B cell (primary cell): ENCODE measurements at regions not wholly inside any gene's neighbourhood (a gene's known extent, or its start where the extent isn't known, plus 50 kb on each side); places are given as distances from the start of the nearest gene placed in this dataset.

Source experiments
- ATAC-seq: fragments of 200-7000 bp; cut with Tn5 transposase; one replicate; pipeline ENCODE4 v1.10.0; 2021; ENCODE audit warnings: low read depth, mild to moderate bottlenecking, moderate number of reproducible peaks, moderate library complexity
- CTCF ChIA-PET: fragments of 350-600 bp; sonication (Branson Sonifier 250); formaldehyde crosslinking; loops from one replicate; lab custom pipeline; 2021; ENCODE audit warnings: antibody characterized with exemption, inconsistent platforms; lab: Charles Lee
- POLR2A ChIA-PET: fragments of 350-600 bp; sonication (Branson Sonifier 250); formaldehyde crosslinking; loops from one replicate; lab custom pipeline; 2021; ENCODE audit warnings: antibody characterized with exemption; lab: Charles Lee
- DNase-seq: peaks from one replicate; pipeline ENCODE4 v3.0.0; 2013
- H2AFZ ChIP-seq: 2 replicates; pipeline ENCODE4 v1.6.1; 2012; ENCODE audit warnings: mild to moderate bottlenecking, low read depth, low read length; ENCODE audit not compliant: insufficient read depth, poor library complexity, severe bottlenecking
- H3K27ac ChIP-seq, 2 donors: 1 replicate in 1 of 2; 2 replicates in 1 of 2; pipeline ENCODE4 v1.5.1; 2012 to 2013; ENCODE audit warnings: low read length in 2 of 2, mild to moderate bottlenecking in 2 of 2, moderate library complexity in 1 of 2
- H3K27me3 ChIP-seq, 4 experiments: fragments of 200-600 bp in 1 of 4; sonication (generic) in 1 of 4; replicated peaks in 1 of 4; 1 replicate in 2 of 4; 2 replicates in 2 of 4; pipeline versions ENCODE4 v1.6.1 to v1.7.0; 2013 to 2016; ENCODE audit warnings: low read length in 3 of 4, mild to moderate bottlenecking in 2 of 4, mixed read lengths in 1 of 4, moderate library complexity in 1 of 4; ENCODE audit not compliant: insufficient read depth in 4 of 4, control insufficient read depth in 3 of 4; ENCODE audit errors: control extremely low read depth in 1 of 4
- H3K36me3 ChIP-seq, 2 experiments: replicated peaks in 1 of 2; 1 replicate in 1 of 2; 2 replicates in 1 of 2; pipeline versions ENCODE4 v1.6.1 to v1.7.1; 2013; ENCODE audit warnings: low read length in 1 of 2; ENCODE audit not compliant: insufficient read depth in 2 of 2, control insufficient read depth in 1 of 2; ENCODE audit errors: control extremely low read depth in 1 of 2, extremely low read depth in 1 of 2
- H3K4me1 ChIP-seq, 2 donors: fragments of 200-600 bp in 1 of 2; sonication (generic) in 1 of 2; 1 replicate in 1 of 2; 2 replicates in 1 of 2; pipeline versions ENCODE4 v1.5.1 to v1.6.1; 2013 to 2017; ENCODE audit warnings: low read length in 2 of 2; ENCODE audit not compliant: control insufficient read depth in 2 of 2, insufficient read depth in 2 of 2
- H3K4me2 ChIP-seq: replicated peaks from 2 replicates; pipeline ENCODE3; 2012; ENCODE audit warnings: mild to moderate bottlenecking, low read depth, low read length; ENCODE audit not compliant: poor library complexity, severe bottlenecking
- H3K4me3 ChIP-seq, 5 experiments: fragments of 200-600 bp in 1 of 5; sonication (generic) in 1 of 5; 1 replicate in 3 of 5; 2 replicates in 2 of 5; pipeline versions ENCODE4 v1.5.1 to v1.7.0; 2011 to 2016; ENCODE audit warnings: low read length in 4 of 5, mild to moderate bottlenecking in 4 of 5, low read depth in 2 of 5, control low read depth in 1 of 5, moderate library complexity in 1 of 5; ENCODE audit not compliant: insufficient read depth in 1 of 5; ENCODE audit errors: control extremely low read depth in 1 of 5, extremely low read depth in 1 of 5
- H3K79me2 ChIP-seq: fragments of 200-600 bp; sonication (generic); one replicate; pipeline ENCODE4 v1.6.0; 2016; ENCODE audit warnings: low read length; ENCODE audit not compliant: control insufficient read depth, insufficient read depth
- H3K9ac ChIP-seq: fragments of 200-600 bp; sonication (generic); 2 replicates; pipeline ENCODE4 v1.6.1; 2017; ENCODE audit warnings: mild to moderate bottlenecking, low read length, moderate library complexity
- H3K9me3 ChIP-seq, 3 donors: one replicate each; pipeline versions ENCODE4 v1.6.1 to v1.7.1; 2013; ENCODE audit warnings: low read length in 2 of 3; ENCODE audit not compliant: control insufficient read depth in 2 of 3, insufficient read depth in 1 of 3; ENCODE audit errors: control extremely low read depth in 1 of 3
- H4K20me1 ChIP-seq: 2 replicates; pipeline ENCODE4 v1.6.0; 2012; ENCODE audit warnings: mild to moderate bottlenecking, low read length; ENCODE audit not compliant: insufficient read depth, control insufficient read depth, poor library complexity, severe bottlenecking
- H3K27ac Mint-ChIP-seq: one replicate; pipeline ENCODE4 v1.8.0; 2021; ENCODE audit warnings: mixed read lengths
- H3K27me3 Mint-ChIP-seq: one replicate; pipeline ENCODE4 v1.8.0; 2021; ENCODE audit warnings: mixed read lengths
- H3K4me1 Mint-ChIP-seq: one replicate; pipeline ENCODE4 v1.8.0; 2021; ENCODE audit warnings: mixed read lengths
- H3K4me3 Mint-ChIP-seq: one replicate; pipeline ENCODE4 v1.8.0; 2021; ENCODE audit warnings: mixed read lengths
- H3K9me3 Mint-ChIP-seq: one replicate; pipeline ENCODE4 v1.8.0; 2022; ENCODE audit warnings: mixed read lengths; ENCODE audit not compliant: insufficient read depth
- CTCF ChIP-seq: fragments of 200-600 bp; IDR thresholded peaks from one replicate; pipeline ENCODE4 v1.8.0; 2022; ENCODE audit warnings: antibody characterized with exemption, mild to moderate bottlenecking
- EZH2 ChIP-seq: IDR thresholded peaks from 2 replicates; pipeline ENCODE4 v1.6.1; 2012; ENCODE audit warnings: borderline replicate concordance, low read depth, mild to moderate bottlenecking, moderate library complexity, low read length; ENCODE audit not compliant: insufficient read depth, poor library complexity, severe bottlenecking
- WGBS: methylation state at CpG from one replicate; pipeline ENCODE4 v1.1.5; 2013; ENCODE audit warnings: missing lambda C conversion rate; ENCODE audit not compliant: insufficient coverage; 5-methylcytosine and 5-hydroxymethylcytosine counted together
- intact Hi-C: fragments of 100-400 bp; cut with micrococcal nuclease; formaldehyde crosslinking; loops from one replicate; pipeline ENCODE4 v1.10.0; 2022

GRCh38 chr12:85747941-85748495 is 88.2 kb downstream of the RASSF9 start:
- POLR2A ChIA-PET: no interaction called here
- Mint-ChIP-seq H3K27ac (no peak overlapping the region), H3K9me3 (no peaks in the 10 kb centered on the region), H3K4me3 (no peak overlapping the region), H3K4me1 (no peaks in the 10 kb centered on the region), H3K27me3 (no peaks in the 10 kb centered on the region)
- no peak overlapping the region for H2AFZ ChIP-seq
- no peak overlapping the region for H3K9ac ChIP-seq
- no peaks in the 10 kb centered on the region for H3K27me3 ChIP-seq
- no peak overlapping the region for H3K4me2 ChIP-seq
- H3K4me3 ChIP-seq: no peak overlapping the region
- H3K36me3 ChIP-seq: no peaks in the 10 kb centered on the region
- intact Hi-C loops: no loop called here
- WGBS: no CpG with 5 or more reads among the region's 3 CpGs
- ATAC-seq: no peak
- H3K79me2 ChIP-seq: no peaks in the 10 kb centered on the region
- DNase-seq: no peak
- no peaks in the 10 kb centered on the region for H3K9me3 ChIP-seq
- H3K4me1 ChIP-seq: no peaks in the 10 kb centered on the region
- CTCF ChIA-PET: no interaction called here
- no peaks in the 10 kb centered on the region for H4K20me1 ChIP-seq
- TF ChIP-seq EZH2: no peak
- TF ChIP-seq CTCF: no peak
- H3K27ac ChIP-seq: no peak overlapping the region
